NCI-H2227 treated with DMSO at 0.1 percent for 48 hours (cell line): ENCODE measurements at regions not wholly inside any gene's neighbourhood (a gene's known extent, or its start where the extent isn't known, plus 50 kb on each side); places are given as distances from the start of the nearest gene placed in this dataset.
"Not testable (repeated sequence)": the region's sequence is repeated elsewhere in the genome, so short reads cannot be mapped to it uniquely, and the experiment has no call there.

ENCODE experiments used
- DNase-seq: peaks from one replicate; lab custom pipeline; 2025; lab: John Stamatoyannopoulos, UW

DNA sequence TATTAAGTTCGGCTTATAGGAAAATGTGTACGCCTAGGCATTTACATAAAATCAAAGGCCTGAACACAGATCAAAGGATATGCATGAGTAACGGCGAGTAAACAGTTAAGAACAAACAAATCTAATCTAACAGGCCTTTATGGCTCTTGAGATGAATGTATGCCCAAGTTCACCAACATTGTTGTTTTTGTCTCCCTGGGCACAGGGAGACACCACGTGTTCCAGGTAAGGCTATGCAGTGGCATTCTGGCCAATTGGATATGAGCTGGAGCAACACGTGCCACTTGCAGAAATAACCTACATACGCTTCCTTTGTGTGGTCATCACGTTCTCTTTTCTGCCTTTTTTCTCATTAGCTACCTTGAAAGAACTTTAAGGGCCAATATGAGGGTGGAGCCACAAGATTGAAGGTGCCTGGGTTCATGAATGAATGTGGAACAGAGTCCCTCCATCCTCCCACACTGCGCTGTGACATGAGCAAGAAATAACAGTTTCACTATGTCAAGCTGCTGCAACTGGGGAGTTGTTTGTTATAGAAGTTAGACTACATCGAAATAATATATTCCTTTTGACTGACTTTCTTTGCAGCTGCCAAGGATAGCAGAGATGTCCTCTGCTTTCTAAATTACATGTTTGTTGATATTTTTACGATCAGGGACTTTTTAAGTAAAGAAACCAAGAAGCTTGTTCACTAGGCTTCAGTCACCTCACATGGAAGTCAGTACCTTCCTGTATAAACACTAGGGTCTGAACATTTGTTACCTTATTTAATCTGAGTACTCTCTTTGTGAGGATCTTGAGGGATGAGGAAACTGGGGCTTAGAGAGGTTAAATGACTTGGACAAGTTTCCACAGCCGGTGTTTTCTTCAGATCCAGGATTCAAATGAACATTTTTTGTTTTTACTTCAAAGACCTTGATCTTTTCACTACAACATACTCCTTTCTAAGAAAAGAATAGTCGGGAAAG is 427.5 kb upstream of the TBL1XR1 start:
- DNase-seq, result no peak

DNA sequence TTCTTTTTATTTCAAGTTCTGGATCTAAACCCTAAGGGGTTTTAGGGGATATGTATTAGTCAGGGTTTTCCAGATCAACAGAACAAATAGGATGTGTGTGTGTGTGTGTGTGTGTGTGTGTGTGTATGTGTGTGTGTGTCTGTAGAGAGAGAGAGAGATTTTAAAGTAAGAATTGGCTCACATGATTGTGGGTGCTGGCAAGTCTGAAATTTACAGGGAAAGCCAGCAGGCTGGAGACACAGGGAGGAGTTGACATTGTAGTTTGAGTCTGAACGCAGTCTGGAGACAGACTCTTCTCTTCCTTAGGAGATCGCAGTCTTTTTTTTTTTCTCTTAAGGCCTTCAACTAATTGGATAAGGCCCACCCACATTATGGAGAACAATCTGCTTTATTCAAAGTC is 428.8 kb upstream of the TBL1XR1 start:
- no peak for DNase-seq

DNA sequence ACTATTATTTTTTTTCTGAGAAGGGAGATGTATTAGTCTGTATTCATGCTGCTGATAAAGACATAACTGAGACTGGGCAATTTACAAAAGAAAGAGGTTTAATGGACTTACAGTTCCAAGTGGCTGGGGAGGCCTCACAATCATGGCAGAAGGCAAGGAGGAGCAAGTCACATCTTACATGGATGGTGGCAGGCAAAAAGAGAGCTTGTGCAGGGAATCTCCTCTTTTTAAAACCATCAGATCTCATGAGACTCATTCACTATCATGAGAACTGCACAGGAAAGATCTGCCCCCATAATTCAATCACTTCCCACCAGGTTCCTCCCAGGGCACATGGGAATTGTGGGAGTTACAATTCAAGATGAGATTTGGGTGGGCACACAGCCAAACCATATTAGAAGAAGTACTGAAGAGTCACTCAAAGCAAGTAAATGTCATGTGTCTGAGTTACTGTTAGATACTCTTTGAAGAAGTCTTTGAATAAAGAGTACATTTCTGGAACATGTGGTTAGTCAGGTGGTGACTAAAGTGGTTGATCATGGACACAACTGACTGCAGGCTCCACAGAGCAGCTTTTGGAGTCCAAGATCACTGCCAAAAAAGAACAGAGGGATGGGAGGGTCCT is 430.9 kb upstream of the TBL1XR1 start:
- not testable (repeated sequence) for DNase-seq

DNA sequence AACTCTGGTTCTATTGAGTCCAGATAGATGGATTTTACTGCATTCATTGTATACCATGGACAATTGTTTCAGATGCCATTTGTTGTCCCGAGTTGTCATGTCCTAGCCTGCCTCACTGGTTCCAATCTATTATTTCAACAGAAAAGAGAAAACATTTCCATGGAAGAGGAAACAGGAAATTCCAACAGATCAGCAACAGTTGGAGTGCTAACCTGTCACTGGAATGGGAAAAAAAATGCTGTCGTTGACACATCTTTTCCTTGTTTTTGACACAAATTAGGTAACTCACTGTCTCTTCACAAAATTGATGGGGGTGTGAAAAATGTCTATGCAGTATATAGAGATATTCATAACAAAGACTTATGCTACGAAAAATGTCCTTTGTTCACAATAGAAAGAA is 432.0 kb upstream of the TBL1XR1 start:
- no peak for DNase-seq

DNA sequence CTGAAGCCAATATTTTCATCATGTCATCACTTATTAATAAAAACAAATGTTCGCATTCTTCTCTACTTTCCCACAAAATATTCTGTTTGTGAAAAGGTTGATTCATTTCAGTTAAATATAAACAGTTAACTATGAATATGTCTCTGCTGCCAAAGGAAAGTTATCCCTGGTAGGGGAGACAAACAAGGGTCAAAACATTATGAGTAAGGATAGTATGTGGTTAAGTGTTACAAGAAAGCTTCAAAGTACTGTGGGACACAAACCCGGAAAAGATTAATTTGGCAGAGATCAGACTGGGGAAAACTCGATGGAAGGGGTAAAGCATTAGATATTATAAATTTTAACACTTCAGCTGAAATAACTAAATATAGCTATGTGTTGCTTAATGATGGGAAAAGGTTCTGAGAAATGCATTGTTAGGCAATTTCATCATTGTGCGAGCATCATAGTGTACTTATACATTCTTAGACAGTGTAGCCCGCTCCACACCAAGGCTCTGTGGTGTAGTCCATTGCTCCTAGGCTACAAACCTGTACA is 436.5 kb upstream of the TBL1XR1 start:
- DNase-seq, result no peak

DNA sequence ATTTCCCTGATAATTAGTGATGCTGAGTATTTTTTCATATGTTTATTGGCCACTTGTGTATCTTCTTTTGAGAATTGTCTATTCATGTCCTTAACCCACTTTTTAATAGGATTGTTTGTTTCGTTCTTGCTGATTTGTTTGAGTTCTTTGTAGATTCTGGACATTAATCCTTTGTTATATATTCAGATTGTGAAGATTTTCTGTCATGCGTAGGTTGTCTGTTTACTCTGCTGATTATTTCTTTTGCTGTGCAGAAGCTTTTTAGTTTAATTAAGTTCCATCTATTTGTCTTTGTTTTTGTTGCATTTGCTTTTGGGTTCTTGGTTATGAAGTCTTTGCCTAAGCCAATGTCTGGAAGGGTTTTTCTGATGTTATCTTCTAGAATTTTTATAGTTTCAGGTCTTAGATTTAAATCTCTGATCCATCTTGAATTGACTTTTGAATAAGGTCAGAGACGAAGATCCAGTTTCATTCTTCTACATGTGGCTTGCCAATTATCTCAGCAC is 438.4 kb upstream of the TBL1XR1 start:
- DNase-seq, result not testable (repeated sequence)

DNA sequence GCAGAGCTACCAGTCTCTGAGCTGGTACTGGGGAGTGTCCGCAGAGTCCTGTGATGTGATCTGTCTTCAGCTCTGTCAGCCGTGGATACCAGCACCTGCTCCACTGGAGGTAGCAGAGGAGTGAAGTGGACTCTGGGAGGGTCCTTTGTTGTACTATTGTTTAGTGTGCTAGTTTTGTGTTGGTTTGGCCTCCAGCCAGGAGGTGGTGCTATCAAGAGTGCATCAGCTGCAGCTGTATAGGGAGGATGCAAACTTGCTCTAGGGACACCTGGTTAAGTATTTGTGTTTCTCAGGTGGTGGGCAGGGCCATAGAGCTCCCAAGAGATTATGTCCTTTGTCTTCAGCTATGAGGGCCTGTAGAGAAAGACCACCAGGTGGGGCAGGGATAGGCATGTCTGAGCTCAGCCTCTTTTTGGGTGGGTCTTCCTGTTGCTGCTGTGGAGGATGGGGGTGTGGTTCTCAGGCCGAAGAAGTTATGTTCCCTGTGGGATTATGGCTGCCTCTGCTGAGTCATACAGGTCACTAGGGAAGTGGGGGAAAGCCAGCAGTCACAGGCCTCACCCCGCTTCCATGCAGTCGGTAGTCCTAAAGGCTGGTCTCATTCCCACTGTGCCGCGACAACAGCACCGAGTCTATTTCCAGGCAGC is 443.2 kb upstream of the TBL1XR1 start:
- no peak for DNase-seq

DNA sequence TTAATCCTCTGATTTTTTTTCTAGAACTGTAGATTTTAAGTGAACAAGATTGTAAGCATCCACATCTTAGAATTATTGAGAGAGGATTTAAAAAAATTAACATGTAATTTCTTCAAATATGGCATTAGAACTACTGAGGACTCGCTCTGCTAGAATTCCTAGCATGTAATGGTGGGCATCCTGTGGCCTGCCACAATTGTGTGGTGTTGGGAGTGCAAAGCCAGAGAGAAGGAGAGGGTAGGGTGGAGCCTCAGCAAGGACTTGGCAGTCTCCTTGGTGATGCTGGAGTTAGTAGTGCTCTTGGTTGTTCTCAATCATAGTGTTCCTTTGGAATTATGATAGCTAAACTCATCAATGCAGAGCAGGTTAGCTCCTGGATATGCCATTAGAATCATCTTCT is 443.9 kb upstream of the TBL1XR1 start:
- no peak for DNase-seq

DNA sequence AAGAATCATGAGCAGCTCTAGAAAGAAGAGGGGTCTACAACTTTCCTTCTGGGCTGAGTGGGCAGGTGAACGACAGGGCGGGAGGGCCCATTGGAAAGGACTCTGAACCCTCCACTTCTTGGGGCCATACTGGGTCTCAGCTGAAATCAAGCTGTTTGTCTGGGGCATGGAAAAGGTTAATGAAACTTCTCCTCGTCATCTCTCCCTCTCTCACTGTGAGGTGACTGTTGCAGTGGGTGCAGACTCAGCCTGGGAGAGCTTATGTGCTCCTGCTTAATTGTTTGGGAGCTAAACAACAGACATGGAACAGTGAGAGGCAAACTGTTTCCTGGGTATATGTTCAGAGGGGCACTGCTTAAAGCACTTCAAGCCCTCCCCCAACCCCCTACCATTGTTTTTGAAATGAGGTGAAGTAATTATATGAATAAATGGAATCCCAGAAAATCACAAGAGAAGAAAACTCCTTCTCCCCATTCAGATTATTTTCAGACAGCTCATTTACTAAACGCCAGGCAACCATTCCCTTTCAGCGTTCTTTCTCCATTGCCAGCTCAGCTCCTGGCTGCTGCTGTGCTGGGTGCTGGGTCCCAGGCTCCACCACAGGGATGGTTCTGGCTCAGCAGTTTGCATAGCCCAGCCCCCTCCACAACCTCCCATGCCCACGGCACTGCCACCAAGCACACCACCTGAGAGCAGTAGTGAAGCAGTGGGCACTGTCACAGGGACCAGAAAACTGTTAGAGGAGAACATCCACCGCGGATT is 444.9 kb upstream of the TBL1XR1 start:
- no peak for DNase-seq

DNA sequence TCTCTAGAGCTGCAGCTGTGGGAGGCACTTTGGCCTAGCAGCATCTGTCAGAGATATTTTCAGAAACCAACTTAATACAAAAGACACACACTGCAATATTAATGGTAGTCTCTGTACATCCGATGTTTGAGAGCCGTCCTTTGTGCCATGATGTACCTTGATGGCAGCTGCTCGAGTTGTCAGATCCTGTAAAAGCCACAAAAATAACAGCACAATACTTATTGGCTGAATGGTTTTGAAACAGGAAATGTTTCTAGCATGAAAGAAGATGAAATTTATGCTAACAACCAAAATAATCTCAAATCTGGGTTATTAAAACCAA is 445.5 kb upstream of the TBL1XR1 start:
- no peak for DNase-seq

DNA sequence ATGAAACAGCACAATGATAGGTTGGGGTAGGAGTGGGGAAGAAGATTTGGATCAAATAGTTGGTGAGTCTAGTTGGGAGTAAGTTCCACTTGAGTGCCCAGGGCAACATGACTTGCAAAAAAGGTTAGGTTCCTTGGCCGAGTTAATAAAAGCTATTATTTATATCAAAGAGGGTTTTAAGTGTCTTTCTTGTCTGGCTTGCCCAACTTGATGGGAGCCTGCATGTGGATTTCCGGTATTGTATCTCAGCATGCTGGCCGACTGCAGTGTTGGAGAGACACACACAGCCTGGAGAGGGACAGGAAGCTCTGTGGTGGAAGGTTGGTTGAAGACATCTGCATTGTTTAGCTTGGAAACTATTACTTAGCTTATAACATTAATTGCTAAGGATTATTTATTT is 449.5 kb upstream of the TBL1XR1 start:
- no peak for DNase-seq

DNA sequence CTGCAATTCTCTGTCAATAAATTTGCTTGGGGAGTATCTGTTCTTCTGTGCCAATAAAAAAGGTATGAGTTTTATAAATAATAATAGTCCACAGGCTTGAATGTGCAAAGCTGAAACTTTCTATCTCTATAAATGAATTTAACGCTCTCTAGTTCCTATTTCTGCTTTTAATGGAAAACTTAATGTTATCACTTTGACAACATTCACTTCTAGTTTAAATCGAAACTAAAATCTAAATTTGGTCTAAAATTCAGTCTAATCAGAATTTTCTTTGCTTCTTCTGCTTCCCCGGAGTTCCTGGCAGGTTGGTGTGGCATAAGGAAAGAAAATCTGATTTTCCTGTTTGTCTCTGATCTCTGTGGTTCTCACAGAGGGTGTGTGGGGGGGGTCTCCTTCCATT is 450.1 kb upstream of the TBL1XR1 start:
- DNase-seq, result no peak

DNA sequence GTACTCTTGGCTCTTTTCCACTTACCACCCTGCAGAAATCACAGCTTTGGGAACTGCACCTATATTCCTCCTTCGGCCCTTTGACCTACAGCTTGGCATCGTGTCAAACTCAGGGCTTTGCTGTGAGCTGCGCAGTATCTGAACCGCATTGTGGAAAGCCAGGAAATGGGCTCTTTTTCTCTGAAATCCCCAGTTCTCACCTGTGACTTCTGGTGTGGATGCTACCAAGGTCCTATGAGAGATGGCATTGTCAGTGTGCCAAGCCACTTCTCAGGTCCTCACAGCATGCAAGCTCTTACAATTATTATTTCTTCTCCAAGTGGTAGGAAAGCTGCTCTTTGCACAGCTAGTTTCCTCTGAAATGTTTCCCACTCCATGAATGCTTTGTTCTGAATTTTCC is 450.6 kb upstream of the TBL1XR1 start:
- no peak for DNase-seq

DNA sequence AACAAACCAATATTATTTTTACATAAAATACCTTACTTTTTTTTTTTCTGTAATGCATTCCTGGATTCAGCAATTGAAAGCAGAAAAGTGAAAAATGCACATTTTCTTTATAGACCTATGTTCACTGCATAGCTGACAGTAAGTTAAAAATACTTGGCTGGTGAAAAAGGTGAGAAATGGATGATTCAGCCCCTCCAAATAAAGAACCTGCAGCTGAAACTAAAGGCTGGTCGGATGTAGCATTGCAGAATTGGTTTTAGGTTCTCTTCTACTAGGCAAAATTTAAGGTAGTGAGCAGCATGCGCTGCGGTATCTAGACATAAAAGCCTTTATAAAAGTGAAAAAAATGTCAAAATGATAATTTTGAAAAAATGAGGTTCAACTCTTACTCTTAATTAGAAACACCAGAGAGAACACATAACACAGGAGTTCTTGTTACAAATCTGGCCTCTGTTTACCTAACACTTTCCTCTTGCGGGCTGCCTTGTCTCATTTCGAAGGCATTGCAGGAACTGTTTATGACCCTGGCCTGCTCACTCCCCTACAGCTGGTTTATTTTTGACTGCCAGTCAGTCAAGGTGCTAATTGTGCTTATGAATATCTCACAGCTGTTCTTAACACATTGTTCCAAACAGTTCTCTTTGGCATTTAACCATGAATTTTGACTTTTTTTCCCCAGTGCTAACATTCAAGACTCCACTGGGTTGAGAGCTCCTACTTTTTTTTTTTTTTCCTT is 455.4 kb upstream of the TBL1XR1 start:
- no peak for DNase-seq

DNA sequence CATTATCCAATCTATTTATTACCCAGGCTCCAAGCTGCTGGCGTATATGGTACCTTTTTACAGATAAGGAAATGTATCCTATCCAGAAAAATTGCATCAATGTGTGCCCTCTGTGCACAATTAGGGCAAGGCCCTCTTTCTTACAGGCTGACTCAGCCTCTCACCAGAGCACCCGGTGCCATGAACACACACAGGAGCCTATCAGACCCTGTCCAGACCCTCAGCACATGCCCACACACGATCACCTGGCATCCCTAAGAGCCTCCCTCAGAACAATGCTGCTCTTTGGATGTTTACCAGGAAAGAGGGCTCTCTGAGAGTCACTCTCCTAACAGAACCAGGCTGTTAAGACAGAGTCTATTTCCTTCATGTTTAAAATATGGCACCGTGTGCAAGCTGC is 460.0 kb upstream of the TBL1XR1 start:
- DNase-seq, result no peak

DNA sequence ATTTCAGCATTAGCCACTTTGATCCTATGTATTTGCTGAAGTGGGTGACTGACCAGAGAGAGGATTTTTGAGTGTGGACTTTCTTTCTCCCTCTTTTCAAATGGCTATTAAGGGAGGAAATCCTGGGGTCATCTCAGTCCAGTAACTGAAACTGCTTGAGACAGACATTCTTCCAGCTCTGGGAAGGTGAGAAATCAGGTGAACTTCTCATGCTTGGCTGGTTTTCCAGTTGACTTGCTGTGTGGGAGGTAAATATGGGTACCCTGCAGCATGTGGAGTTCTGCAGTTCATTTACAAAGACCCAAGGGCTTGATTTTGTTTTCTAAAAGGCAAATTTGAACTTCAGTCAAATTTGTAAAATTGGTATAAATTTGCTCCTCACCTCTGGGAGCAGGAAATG is 461.1 kb upstream of the TBL1XR1 start:
- no peak for DNase-seq

DNA sequence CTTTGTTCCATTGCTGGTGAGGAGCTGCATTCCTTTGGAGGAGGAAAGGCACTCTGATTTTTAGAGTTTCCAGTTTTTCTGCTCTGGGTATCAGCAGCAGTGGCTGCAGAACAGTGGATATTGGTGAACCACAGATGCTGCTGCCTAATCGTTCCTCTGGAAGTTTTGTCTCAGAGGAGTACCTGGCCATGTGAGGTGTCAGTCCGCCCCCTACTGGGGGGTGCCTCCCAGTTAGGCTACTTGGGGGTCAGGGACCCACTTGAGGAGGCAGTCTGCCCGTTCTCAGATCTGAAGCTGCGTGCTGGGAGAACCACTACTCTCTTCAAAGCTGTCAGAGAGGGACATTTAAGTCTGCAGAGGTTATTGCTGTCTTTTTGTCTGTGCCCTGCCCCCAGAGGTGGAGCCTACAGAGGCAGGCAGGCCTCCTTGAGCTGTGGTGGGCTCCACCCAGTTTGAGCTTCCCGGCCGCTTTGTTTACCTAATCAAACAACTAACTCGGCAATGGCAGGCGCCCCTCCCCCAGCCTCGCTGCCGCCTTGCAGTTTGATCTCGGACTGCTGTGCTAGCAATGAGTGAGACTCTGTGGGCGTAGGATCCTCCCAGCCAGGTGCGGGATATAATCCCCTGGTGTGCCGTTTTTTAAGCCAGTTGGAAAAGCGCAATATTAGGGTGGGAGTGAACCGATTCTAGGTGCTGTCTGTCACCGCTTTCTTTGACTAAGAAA is 467.3 kb upstream of the TBL1XR1 start:
- DNase-seq, result not testable (repeated sequence)

DNA sequence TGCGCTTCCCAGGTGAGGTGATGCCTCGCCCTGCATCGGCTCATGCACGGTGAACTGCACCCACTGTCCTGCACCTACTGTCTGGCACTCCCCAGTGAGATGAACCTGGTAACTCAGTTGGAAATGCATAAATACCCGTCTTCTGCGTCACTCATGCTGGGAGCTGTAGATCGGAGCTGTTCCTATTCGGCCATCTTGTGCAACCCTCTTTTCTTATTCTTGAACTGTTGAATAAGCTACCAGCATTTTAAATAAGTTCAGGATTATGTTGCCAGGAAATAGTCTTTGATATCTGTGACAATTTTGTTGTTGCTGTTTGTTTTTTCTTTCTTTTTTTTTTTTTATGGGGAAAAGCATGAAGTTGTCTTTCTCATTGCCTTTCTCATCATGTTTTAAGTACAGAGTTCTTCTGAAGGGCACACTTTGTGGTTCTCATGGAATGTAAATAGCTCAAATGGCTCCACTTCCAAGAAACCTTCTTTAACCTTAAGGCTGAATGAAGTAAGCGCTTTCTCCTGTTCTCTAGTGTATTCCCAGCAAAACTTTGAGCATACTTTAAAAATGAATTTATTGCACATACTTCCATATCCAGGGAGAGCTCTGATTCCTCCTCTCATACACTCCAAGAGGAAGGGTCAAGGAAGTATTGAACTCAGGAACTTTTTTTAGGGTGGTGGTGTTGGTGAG is 468.0 kb upstream of the TBL1XR1 start:
- DNase-seq, result no peak

DNA sequence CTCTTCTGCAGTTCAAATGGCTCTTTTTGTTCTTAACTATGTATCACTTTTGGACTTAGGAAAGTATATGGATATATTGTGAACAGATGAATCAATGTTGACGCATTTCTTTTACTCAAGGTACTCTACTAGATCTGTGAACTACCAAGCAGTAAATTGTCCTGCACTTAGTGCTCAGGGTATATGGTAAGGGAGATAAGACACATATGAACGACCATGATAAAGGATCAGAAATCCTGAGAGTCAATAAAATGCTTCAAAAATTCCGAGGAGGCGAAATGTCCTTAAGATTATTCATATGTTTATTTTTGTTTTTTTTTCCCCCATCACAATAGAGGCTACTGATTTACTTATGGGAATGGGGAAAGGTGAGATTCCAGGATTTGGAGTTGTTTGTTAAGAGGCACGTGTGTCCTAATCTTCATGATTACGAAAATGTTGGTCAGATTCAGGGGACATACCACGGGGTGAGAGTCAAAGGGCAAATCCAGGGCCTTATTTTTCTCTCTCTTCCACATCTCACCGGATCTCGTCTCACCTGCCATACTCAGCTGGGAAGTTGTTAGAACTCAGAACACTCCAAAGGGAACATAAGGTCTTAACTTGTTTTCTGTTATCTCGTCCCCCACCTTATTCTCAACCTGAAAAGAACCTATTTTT is 475.1 kb upstream of the TBL1XR1 start:
- DNase-seq, result no peak
